NB4 (cell line): ENCODE measurements at regions not wholly inside any gene's neighbourhood (a gene's known extent, or its start where the extent isn't known, plus 50 kb on each side); places are given as distances from the start of the nearest gene placed in this dataset.
"Not testable (repeated sequence)": the region's sequence is repeated elsewhere in the genome, so short reads cannot be mapped to it uniquely, and the experiment has no call there.

ENCODE experiments used
- CTCF ChIP-seq: IDR thresholded peaks from one replicate; pipeline ENCODE4 v1.5.1; 2012; ENCODE audit warnings: low read depth, low read length
- MAX ChIP-seq: IDR thresholded peaks from 2 replicates; pipeline ENCODE4 v1.6.1; 2011; ENCODE audit warnings: low read depth, low read length
- MYC ChIP-seq: IDR thresholded peaks from 2 replicates; pipeline ENCODE4 v1.6.1; 2011; ENCODE audit warnings: low read depth, low read length
- POLR2A ChIP-seq: IDR thresholded peaks from 2 replicates; pipeline ENCODE4 v1.6.1; 2011; ENCODE audit warnings: mild to moderate bottlenecking; ENCODE audit not compliant: insufficient read length; ENCODE audit errors: extremely low read depth

GRCh38 chr1:68881330-68882194 is 384.7 kb upstream of the DEPDC1 start:
- not testable (repeated sequence) for TF ChIP-seq CTCF, MYC, POLR2A, MAX
